HG03378 (cell line): ENCODE measurements at regions not wholly inside any gene's neighbourhood (a gene's known extent, or its start where the extent isn't known, plus 50 kb on each side); places are given as distances from the start of the nearest gene placed in this dataset.
A peak's percentile ranks its signal among the peaks of the same experiment; 100 is the strongest.

Experiments used
- ATAC-seq: cut with Tn5 transposase; IDR thresholded peaks from one replicate; pipeline ENCODE4 v1.9.1; 2021; ENCODE audit warnings: mild to moderate bottlenecking, moderate library complexity; ENCODE audit not compliant: unreplicated experiment

DNA sequence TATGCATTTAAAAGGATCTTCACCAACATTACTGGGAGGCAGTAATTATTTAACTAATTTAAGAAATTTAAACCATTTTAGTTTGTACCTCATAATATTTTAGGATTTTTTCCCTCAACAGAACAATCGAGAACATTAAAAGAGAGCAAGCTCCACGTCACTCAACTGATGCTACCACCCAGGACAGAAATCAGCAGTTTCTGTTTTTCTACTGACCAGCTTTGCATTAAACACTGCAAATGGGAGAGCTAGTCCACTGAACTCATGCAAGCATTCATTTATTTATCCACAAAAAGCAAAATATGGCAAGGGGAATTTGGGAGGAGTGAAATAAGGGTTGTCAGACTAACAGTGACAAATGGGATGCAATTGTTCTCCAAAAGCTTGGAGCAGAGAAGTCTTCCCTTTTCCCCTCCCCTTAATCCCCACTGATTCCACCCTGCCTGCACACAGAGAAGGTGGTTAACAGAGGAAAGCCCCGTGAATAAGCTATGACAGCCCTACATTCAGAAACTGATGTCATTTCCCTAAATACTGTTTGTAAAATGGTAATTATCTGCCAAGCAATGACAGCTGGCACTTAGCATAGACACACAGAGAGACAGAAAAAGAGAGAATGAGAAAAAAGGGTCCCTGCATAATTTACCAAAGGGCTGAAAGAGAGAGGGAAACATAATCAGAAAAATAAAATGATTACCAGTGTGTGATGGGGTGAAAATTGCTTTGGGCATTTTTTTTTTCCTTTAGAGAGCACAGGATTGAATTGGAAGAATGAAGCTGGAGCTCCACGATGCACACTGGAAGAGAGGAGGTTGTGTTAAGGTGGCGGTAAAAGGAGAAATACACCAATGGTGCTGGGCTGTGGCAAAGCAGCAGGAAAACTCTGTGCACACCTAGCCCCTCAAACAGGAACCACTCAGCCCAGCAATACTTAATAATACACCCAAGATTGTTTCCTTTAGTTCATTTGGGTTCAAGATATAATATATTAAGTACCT is 777.4 kb downstream of the TUSC7 start:
- peak; percentile 89 for ATAC-seq

DNA sequence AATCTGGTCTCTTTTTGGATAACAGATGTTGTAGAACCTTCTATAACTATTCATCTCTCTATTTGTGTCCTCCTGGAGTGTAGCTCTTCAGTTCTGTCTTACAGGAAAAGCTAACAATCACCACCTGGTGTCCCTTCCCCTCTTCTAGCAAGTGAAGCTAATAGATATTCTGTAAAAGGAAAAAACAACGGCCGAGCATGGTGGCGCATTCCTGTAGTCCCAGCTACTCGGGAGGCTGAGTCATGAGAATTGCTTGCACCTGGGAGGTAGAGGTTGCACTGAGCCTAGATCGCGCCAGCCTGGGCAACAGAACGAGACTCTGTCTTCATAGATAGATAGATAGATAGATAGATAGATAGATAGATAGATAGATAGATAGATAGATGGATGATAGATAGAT is 779.4 kb downstream of the TUSC7 start:
- ATAC-seq = no peak

DNA sequence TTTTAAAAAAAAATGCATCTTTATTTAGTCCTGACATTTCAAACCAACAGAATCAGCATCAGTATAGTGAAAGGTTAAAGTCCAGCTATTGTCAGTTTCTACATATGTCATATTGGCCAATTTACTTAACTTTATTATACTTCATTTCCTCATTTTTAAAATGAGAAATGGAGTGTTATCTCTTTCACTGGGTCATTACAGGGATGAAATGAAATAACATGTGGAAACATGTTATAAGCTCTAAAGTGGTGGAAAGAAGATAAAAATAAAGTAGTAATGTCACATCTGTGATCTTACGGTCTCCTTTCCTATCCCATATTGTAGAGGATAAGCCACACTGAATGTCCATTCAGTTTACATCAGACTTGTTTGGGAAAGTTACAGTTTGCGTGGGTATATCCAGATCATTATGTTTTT is 780.1 kb downstream of the TUSC7 start:
- no peak for ATAC-seq

DNA sequence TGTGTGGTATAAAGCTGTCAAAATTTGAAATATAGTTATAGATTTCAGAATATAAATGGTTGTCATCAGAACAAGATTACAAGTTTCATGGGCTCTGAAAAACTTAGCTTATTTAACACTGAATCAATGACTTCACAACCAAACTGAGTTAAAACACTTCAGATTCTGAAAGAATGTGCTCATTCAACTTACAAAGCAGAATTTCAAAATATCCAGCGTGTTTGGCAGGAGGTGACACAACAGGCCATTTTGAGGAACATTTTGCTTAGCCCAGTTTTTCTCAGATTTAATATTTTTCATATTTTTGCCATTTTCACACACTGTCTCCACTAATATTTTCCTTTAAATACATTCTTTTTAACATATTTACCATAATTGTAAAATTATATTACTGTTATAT is 781.1 kb downstream of the TUSC7 start:
- no peak for ATAC-seq

DNA sequence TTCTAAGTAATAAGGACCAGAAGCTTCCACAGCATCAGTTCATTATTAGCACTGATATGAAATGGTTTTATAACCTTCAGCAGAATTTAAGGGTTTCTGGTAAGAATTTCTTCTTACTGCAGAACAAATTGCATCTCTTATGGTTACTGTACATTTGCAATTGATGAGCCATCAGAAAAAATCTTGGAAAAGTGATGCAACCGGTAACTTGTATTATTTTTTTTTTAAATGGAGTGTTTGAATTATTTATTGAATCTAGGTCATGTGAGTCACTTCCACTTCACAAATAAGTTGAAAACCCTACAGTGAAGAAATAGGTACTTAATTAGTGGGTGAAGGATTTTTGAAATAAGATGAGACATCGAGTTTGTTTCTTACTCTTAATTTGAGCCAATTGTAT is 786.0 kb downstream of the TUSC7 start:
- ATAC-seq = no peak

DNA sequence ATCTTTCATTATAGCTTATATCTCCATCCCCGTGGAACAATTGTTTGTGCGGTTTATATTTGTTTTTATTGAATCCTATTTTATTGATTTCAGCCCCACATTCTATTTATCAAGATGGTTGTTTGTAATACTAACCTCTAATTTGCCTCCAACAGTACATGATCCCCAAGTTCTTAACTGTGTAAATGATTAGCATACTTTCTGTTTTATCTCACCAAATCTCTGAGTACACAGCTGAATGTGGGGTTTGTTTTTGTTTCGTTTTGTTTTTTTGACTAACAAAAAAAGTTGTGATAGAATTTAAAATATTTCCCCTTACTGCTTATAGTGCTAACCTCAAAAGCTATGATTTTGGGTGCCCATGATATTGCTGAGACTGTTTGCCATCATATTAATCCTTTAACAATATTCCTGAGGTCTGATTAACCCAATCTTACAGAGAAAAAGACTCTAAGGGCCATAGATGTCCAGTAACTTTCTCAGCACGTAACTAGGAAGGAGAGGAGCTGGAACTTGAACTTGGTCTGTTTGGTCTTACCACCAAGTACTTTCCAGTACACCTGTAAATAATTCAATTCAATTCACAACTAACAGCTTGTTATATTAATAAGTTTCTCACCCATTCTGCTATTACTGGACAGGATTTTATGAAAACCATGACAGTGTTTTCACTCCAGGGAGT is 789.8 kb downstream of the TUSC7 start:
- peak; percentile 51 for ATAC-seq

DNA sequence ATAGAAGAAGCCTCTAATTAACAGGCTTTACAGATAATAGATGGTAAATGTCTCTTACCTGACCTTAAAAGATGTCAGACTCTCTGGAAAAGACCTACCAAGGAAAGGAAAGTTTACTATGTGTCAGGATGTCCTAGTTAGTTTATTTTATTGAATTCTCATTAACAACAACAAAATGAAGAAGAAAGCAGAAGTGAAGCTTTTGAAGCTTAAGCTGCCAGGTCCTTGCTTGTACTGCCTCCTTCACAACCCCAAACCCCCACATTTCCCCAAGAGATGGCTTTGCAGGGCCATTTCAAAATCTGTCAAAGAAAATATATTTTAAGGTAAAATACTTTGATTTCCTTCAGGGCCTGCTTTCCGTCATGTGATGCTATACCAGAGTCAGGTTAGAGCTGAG is 798.4 kb downstream of the TUSC7 start:
- no peak for ATAC-seq

DNA sequence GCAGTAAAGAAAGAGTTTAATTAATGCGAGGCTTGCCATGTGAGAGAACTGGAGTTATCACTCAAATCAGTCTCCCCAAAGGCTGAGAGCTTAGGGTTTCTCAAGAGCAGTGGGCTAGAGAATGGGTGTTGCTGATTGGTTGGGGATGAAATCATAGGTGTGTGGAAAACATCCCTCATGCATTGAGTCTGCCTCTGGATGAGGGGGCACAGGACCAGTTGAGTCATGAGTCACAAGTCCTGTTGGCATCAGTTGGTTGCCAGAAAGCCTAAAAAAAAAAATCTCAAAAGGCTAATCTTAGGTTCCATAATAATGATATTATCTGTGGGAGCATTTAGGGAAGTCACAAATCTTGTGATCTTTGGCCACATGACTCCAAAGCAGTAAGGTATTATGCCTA is 800.3 kb downstream of the TUSC7 start:
- ATAC-seq = no peak

DNA sequence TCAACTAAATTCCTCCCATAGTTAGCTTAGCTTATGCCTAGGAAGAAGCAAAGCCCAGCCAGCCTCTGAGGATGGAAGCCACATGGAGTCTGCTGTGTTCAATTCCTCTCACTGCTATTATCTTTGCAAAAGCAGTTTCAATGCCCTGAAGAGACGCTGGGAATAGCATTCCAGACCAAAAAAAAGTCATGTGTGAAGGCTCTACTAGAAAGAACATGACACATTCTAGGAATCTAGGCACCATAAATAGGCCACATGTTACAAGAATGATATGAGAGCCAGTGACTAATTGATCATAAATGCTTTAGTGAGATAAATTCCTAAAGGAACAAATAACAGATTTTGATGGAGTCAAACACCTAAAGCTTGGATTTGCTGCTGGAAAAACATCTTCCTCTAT is 800.8 kb downstream of the TUSC7 start:
- ATAC-seq = no peak

DNA sequence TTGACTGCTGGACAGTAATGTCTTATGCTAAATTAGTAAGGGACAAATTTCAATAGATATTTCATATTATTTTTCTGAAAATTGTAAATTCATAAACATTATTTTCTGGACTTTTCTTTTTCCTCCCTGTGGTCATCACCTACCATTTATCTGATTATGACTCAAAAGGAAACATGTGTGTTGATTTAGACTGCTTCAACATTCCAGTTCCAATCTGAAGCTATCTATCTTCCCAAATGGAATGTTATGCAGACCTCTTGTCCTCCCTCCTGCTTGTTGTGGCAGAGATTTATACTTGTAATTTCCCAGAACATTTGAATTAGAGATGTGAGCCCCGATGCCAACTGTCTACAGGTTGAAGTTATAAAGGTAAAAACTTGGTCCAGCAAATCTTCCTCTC is 803.4 kb downstream of the TUSC7 start:
- no peak for ATAC-seq

DNA sequence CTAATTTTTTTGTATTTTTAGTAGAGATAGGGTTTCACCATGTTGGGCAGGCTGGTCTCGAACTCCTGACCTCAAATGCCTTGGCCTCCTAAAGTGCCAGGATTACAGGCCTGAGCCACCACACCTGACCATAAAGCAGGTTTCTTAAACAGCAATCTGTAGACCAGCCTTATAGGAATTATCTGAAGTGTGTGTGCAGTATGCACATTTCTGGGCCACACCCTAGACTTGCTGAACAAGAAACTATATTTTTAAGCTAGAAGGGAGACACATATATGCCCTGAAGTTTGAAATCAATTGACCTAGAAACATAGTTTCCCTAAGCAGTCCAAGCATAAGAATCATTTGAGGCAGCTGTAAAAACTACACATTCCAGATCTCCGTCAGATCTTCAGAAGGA is 805.7 kb downstream of the TUSC7 start:
- no peak for ATAC-seq

DNA sequence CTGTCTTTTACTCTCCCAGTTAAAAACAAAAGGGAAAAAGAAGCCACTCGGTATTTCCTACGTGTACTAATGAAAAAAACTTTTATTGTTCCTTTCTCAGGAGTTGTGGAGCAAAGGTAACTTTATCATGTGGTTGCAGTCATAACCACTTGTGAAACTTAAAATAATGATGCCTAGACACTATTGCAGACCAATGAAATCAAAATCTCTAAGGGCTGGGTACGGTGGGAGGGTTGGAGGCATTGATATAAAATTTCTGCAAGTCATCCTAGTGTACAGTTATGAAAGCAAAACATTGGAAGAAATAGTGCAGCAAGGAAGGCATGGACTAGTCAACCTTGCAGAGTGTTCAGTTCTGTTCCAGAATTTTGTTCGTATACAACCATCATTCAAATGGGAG is 808.8 kb downstream of the TUSC7 start:
- no peak for ATAC-seq

DNA sequence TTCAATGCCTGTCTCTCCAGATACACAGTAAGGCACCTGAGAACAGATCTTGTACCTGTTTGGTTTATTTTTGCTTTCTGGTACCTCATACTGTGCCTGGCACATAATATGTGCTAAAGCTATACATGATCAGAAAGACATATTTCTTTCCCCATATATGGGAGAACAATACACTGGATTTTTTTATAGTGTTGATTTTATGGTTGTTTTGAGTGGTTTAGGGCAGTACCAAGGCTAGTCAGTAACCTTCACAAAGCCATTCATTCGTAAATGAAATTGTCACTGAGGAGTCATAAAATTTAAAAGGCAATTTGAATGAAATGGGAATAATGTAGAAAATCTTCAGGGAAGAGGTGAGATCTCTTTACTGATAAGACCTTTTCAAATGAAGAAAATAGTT is 810.2 kb downstream of the TUSC7 start:
- ATAC-seq = no peak

DNA sequence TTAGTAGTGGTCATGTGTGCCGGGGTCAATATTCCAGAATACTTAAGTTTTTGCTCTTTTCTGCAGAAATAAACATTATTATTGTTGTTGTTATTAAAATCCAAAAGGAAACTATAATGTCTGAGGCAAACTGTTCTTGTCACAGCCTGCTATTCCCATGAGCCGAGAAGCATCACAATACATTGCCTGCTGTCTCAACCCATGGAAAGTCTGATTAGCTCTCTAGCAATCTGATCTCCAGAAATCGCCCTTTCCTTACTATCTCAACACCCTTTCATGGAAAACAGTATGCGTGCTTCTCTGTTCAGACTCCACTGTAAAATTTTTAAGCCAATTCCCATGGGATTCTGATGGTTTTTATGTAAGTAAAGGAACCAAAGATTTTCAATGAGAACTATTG is 811.0 kb downstream of the TUSC7 start:
- no peak for ATAC-seq

DNA sequence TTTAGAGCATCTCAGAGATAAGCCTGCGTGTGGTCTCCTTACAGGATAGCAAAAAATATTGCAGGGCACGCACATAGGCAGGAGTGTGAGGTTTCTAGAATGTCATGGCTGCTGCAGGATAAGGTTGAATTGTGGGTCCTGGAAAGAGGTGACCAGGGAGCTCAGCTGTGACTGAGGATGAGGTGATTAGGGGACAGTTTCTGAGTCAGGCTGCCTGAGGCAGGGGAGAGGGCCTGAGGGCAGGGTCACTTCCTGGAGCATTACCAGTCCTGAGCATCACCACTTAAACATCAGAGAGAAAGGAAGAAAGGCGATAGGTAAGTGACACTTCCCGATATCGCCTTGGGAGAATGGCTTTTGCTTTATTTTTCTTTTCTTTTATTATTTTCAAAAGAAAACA is 813.8 kb downstream of the TUSC7 start:
- ATAC-seq = no peak

DNA sequence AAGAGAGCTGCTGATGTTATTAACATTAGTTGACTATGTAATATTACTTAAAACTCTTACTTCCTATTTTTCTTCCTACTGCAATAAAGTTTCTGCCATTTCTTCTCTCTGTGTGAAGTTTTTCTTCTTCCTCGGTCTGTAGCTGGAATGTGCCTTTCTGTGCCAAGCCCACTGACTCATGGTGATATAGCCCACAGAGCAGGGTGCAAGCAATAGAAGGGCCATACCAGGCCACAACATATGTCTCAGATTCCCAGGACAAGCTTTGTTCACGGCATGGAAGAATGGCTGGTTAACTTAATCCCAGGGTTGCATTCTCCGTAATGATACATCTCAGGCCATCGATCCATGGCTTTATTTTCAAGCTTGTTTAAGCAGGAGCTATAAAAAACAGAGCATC is 815.3 kb downstream of the TUSC7 start:
- ATAC-seq = no peak

DNA sequence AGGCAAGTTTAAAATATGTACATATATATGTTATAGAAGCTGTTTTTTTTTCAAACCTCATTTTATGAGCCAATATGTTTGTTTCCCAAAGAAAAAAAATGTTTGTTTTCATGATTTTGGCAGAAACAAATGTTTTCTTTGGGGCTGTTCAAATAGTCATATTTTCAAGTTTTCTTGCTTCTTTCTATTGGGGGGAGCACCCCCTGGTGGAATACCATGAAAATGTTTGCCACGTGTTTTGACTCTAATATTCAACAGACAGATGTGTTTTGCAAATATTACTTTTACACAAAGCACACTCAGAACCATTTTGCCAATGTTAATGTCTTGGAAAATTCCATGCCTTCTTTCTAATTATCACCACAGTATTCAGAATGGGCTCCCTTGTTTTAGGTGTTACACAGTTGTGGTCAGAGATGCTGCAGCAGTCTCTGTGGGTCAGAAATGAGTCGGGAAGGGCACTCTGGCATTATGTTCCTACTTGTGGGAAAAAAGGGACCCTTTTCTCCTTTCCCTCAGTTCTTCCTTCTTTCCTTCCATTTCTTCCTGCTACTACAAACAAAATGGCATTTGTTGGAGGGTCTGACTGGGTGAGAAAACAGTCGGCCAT is 817.0 kb downstream of the TUSC7 start:
- ATAC-seq = peak; percentile 69

DNA sequence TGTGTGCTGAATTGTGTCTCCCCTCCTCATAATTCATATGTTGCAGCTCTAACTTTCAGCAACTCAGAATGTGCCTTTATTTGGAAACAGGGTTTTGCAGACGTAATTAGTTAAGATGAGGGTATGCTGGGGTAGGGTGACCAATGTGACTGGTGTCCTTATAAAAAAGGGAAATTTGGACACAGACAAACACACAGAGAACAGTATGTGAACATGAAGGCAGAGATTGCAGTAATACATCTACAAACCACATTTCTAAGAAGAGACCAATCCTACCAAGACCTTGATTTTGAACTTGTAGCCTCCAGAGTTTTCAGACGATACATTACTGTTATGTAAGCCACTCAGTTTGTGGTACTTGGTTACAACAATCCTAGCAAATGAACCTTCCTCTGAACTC is 817.8 kb downstream of the TUSC7 start:
- no peak for ATAC-seq

DNA sequence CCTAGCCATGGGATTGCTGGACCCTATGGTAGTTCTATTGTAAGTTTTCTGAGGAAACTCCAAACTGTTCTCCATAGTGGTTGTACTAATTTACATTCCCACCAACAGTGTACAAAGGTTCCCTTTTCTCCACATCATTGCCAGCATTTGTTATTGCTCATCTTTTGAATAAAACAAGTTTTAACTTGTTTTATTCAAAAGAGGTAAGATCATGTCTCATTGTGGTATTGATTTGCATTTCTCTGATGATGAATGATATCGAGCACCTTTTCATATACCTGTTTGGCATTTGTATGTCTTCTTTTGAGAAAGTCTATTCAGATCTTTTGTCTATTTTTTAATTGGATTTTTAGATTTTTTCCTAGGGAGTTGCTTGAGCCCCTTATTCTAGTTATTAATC is 819.1 kb downstream of the TUSC7 start:
- no peak for ATAC-seq

DNA sequence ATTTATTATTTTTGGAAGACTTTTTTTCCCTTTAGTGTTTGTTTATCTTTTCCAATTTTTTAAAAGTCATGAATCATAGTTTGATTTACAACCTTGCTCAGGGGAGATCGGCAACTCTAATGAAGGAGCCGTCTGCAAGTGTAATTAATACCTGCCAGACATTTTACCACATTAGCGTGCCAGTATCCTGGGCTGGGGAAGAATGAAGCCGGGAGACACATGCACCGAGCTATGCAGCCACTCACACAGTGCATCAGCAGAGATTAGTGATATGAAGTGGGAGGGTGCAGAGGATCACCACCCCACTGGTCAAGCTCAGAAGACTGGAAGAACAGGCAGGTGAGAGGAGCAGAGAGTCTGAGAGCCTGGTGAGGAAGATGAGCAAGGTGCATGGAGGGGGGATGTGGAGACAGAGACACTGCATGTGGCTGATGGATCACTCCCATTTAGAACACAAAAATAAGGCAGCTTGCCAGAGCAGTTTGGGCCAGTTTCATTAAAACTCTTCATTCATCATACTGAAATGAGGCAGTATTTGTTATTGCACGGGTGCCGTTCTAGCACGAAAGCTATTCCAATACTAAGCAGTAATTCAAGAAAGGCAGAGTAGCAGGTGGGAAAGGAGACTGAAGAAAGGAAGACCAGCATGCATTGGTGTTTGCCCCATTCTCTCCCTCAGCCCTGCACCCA is 821.6 kb downstream of the TUSC7 start:
- ATAC-seq = no peak

DNA sequence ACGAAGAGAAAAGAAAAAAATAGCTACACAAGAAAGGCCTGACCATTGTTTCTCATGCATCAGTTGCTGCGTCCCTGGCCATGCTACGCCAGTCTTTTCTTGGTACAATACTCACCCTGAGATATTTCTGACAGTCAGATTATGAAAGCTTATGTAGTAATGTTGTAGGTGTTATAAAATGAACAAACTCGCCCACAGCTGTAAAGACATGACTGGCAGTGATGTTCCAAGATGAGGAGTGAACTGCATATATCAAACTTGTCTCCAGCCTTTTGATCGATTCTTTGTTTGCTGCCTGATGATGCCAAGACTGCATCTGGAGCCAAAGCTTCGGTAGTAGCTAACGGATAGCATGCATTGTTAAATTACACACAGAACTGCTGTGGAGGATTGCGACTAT is 822.7 kb downstream of the TUSC7 start:
- no peak for ATAC-seq
